IPS DF 4.7 (cell line): ENCODE measurements at regions not wholly inside any gene's neighbourhood (a gene's known extent, or its start where the extent isn't known, plus 50 kb on each side); places are given as distances from the start of the nearest gene placed in this dataset.

Experiments
- DNase-seq: peaks from one replicate; pipeline ENCODE4 v3.0.0-alpha.2; 2013; ENCODE audit warnings: low spot score; ENCODE audit errors: extremely low read depth

DNA sequence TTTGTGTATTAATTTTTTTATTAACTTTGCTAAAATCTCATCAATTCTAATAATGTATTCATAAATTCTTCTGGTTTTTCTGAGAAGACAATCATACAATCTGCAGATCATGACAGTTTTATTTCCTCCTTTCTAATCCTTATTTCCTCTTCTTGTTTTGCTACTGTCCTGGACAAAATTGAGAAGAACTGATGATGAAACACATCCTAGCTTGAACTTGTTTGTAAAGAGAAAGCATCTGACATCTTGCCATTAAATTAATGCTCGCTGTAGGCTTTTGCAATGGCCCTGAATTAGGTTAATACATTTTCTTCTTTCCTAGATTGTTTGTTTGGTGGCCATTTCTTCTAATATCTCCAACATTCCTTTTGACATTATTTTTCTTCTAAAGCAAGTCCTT lies 110.9 kb upstream of the TPM1 start:
- no peak for DNase-seq

DNA sequence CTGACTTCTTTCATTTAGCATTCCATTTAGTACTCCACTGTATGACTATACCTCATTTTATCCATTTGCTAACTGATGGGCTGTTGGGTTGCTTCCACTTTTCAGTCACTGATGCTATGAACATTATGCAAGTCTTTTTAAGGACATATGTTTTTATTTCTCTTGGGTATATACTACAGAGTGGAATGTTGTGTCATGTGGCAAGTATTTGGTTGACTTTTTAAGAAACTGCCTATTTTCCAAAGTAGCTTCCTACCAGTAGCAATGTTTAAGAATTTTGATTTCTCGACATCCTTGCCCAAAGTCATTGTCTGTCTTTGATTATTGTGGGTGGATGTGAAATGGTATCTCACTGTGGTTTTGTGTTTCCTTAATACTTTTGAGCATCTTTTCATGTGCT lies 110.1 kb upstream of the TPM1 start:
- no peak for DNase-seq

DNA sequence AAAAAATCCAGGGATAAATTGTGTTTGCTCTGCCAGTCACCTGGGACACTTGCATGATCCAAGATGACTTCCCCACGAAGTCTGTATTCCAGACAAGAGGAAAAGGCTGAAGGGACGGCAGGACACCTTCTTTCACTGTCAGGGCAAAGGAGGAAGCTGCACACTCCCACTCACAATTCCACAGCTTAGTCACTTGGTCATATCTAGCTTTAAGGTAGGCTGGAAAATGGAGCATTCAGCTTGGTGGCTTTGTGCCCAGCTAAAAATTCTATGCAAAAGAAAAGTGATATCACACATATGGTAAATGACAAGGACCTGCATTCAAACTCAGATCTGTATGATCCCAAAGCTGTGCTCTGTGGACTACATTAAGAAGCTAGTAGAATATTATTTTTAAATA lies 109.2 kb upstream of the TPM1 start:
- no peak for DNase-seq

DNA sequence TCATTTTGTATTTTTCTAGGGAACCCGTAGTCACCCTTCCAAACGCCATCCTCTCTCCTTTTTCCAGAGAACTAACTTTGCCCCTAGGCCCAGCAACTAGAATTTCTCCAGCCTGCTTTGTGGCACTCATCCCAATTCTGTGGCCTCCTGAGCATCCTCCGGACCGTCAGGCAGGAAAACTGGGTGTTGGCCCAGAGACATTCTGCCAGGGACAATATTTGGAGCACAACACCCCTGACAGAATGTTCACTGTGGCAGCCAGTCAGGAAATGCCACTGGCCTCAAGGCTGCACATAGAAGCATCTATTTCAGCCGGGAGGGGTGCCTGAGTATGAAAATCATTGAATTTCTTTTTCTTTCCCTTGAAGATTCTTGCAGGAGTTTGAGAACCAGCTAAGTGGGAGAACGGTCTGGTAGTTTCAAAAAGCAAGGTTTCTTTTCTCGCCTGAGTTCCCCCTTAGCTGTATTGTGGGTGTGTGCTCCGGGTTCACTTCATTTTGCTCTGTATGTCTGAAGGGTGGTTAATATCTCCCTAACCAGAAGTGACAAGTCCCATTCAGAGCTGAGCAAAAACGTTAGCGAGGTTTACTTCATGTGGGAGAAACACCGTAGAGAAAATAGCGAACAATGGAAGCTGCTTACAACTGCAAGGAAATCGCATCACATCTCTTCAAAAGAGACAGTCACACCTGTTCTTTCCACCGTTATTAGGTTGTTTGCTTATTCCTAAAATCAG lies 108.1 kb upstream of the TPM1 start:
- no peak for DNase-seq

DNA sequence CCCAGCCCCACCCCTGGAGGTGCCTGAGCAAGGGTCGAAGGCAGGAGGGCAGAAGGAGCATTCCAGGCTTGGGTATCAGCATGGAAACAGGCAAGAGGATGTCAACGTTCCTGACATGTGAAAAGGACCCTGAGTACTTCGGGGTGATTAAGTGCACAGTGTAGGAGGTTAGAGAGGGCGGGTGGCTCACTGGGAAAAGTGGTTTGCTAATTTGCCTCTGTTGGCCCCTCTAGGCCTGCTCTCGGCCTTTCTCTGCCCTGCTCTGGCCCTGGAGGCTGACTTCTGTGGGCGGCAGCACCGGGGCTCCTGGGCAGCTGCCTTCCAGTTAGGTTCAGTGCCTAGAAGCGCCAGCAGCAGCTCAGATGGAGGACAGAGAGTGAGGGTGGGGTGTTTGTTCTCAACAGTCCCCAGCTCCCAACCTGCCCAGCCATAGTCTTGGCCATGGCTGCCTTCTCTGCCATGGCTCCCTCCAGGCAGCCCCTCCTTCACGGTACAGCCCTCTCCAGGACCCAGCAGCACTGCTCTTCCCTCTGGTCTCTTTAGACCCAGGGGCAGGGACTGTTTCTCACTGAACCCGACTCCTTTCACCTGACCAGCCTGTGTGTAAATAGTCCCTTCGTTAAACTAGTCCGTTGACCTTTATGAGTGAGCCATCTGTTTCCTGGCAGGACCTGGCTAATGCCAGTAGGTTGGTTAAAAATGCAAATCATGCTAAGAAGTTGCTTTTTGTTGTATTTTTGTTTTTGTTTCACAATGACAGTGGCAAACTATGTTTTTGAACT lies 107.1 kb upstream of the TPM1 start:
- no peak for DNase-seq

DNA sequence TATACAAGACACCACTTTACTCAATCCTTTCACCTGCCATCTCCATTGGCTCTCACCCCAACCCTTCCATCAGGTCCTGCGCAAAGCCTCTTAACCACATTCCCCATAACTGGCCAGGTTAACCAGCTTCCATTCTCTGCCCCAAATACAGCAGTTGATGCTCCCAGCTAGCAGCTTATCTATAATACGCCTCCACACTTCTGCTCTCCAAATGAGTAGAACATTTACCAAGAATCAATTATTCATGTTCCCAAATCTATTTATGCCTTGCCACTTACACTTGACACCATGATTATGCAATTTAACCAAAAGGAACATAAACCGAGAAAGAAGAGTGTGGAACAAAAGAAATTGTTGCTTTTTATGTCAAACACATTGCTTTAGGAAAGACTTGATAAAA lies 103.7 kb upstream of the TPM1 start:
- no peak for DNase-seq

DNA sequence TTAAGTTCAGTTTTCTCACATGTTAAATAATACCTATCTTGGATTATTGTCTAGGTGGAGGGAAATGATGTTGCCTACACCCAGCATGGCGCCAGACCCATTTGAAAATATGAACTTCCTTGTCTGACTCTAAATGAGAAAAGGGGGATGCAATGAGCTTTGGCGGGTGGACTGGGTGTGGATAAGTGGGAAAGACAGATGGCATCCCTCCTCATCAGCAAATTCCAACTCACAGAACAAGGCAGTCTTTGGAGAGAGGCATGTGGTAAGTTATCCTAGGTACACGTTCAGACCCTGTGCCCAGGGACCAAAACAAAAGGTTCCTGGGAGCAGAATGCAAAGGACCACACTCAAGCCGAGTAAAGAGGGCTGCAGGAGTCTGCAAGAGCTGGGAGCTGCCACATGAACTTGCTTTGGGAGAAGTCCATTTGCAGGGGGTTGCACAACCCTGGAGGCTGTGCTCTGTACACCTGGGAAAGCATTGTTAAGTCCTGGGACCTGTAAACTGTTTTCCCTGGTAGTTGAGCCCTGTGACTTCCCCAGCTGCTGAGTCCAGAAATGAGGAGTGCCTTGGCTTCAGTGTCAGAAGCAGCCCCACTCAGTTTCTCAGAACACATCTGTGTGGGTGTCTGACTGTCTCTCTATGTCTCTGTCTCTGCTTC lies 102.3 kb upstream of the TPM1 start:
- no peak for DNase-seq

DNA sequence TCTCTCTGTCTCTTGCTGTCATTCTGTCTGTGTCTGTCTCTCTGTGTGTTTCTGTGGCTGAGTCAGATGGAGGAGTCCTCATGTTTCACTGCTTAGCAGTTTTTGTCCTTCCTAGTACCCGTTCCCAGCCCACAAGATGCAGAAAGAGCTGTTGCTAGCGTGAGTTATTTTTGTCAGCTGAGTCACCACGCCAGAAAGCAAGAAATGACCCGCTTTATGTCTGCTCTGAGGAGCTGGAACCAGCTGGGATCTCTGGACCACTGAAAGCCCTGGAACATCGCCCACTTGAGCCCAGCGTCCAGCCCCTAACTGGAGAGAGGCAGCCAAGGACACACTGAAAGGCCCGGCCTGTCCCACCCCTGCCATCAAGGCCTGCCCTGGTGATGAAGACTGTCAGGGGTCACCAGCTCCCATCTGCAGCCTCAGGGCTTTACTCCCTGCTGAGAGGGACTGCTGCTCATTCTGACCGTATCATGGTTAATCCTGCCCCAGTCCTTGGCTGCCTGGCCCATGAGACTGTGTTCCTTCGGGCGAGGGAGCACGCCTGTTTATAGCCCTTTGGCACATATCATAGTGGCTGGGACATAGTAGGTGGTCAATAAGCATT lies 101.7 kb upstream of the TPM1 start:
- no peak for DNase-seq

DNA sequence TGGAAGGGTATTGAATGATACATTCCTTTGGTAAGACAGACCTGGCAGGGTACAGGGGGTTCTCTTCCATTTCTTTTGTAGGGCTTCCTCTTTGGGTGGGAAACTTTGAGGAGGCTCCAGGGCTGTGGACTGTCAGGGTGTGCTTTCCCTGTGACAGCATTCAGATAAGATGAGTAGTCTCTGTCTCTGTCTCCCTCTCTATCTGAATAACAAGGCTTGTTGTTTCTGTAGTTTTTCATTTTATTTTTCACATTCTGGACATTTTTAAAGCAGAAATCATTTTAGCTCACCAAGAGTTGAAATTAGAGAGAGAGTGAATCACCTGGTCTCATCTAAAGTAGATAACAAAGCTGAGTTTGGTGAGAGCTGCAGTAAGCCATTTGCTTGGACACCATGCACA lies 100.8 kb upstream of the TPM1 start:
- DNase-seq: no peak

DNA sequence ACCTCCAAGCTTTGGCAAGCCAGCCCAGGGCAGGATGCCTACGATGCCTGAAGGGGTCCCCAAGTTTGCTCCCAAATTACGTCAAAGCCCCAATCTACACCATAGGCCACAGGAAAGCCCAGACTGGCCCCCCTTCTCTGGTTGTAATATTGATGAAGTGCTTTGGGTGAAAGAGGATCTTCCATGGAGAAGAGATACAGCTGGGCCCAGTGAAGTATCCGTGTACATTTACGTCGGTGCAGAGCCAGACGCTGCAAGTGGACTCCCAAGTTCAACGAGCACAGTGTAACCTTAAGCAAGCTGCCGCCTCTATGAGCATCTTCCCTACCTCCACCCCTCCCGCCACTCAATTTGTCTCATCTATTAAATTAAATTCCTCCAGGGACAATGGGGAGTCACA lies 100.1 kb upstream of the TPM1 start:
- DNase-seq: no peak

DNA sequence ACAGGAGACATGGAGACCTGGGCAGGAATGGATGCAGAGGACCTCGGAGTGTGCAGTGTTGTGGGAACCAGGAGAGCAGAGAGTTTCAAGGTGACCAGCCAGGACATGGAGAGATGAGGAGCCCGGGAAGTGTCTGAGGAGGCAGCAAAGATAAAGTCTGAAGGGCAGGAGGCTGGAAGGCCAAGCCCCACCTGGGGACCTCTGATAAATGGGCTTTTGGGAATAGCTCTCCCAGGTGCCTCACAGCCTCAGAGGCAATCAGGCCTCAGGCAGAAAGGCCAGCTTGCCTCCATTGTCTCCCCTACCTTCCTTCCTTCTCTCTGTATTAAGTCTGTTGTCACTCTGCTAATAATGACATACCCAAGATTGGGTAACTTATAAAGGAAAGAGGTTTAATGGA lies 97.5 kb upstream of the TPM1 start:
- no peak for DNase-seq

DNA sequence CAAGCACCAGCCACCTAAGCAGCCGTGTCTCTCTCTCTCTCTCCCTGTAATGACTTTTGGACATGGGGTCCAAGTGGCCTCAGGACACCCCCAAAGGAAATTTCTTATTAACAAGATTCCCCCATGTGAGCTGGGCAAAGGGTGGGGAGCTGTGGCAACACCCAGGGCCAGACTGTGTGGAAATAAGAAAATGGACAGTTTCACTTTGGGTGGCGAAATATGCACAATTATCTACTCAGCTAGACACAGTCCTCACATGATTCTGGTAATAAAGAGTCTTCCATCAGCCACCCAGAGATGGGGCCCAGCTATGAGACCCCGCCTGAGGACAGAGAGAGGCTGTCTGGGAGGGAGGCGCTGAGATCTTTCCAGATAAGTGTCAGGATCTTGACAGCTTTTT lies 96.8 kb upstream of the TPM1 start:
- DNase-seq: no peak

DNA sequence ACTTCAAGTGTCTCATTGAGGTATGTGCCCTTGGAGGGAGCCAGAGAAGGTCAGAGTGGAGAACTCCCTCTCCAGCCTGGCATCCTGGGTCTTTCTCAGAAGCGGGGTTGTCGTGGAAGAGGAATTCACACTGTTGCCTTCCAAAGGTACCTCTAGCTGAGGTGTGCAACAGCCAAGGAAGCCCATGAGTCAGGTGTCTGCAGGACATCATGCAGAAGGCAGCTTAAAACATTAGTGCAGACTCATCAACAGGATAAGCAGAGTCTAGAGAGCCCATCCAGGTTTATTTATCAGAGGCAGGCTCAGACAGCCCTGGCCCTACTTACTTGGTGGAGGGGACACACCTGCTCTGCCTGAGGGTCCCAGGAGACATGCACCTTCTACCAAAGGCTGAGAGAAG lies 95.6 kb upstream of the TPM1 start:
- no peak for DNase-seq

DNA sequence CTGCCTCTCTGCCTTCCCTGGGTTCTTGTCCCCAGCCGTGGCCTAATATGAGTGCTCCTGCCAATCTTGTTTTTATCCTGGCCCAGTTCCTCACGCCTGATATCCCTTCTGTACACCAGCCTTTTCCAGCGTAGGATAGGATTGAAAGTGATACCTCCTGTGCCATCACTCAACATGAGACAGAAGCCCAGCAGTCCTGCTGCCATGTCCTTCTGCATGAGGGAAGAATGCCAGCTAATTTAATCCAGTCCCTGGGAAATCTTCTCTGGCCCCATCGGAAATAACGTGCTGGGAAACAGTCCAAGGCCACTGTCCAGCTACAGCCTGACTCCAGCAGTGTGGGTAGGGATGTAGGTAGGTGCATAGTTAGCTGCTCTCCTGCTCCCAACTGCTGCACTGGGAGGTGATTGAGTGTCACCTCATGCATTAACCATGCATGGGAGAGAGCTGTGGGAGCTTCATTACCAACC lies 92.0 kb upstream of the TPM1 start:
- DNase-seq: no peak

DNA sequence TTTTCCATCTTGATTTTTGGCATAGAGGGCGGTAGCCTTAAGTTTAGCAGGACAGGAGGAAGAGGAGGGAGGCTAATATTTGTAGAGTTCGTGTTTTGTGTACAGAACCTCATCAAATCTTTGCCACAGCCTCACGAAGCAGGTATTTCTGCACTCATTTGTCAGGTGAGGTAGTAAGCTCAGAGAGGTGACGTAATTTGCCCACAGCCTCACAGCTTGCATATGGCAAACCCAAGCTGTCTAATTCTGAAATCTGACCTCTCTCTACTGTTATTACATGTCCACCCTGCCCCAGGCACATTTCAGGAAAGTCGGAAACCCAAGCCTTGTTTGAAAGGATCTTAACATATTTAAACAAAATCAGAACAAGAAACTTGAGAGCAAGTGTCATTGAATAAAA lies 91.1 kb upstream of the TPM1 start:
- DNase-seq: no peak

DNA sequence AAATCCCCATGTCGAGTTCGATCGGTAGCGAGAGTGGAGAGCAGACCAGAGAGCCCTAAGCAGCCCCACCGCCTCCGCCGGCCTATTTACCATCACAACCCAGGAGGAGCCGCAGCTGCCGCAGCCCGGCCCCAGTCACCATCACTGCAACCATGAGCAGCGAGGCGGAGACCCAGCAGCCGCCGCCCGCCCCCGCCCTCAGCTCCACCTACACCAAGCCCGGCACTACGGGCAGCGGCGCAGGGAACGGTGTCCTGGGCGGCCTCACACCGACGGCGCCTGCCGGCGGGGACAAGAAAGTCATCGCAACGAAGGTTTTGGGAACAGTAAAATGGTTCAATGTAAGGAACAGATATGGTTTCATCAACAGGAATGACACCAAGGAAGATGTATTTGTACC lies 89.5 kb upstream of the TPM1 start:
- no peak for DNase-seq

DNA sequence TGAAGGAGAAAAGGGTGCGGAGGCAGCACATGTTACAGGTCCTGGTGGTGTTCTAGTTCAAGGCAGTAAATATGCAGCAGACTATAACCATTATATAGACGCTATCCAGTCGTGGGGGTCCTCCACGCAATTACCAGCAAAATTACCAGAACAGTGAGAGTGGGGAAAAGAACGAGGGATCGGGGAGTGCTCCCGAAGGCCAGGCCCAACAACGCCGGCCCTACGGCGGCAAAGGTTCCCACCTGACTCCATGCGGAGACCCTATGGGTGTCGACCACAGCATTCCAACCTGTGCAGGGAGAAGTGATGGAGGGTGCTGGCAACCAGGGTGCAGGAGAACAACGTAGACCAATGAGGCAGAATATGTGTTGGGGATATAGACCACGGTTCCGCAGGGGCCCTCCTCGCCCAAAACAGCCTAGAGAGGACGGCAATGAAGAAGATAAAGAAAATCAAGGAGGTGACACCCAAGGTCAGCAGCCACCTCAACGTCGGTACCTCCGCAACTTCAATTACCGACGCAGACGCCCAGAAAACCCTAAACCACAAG lies 89.0 kb upstream of the TPM1 start:
- no peak for DNase-seq

DNA sequence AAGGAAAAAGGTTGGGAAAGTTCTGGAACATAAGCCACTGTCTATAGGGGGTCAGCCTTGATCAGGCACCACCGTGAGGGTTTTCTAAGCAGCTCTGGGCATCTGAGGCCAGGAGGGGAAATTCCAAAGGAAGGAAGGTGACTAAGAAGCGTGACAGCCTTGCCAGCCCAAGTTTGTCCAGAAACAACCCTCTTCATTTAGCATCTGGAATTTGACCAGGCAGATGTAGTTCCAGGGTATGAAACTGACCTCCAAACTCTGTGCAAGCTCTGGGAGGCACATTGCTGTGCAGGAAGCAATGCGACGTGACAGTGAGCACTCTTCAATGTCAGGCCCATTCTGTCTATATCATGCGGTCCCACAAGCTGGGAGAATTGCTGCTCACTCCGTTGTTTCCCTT lies 85.4 kb upstream of the TPM1 start:
- DNase-seq: no peak

DNA sequence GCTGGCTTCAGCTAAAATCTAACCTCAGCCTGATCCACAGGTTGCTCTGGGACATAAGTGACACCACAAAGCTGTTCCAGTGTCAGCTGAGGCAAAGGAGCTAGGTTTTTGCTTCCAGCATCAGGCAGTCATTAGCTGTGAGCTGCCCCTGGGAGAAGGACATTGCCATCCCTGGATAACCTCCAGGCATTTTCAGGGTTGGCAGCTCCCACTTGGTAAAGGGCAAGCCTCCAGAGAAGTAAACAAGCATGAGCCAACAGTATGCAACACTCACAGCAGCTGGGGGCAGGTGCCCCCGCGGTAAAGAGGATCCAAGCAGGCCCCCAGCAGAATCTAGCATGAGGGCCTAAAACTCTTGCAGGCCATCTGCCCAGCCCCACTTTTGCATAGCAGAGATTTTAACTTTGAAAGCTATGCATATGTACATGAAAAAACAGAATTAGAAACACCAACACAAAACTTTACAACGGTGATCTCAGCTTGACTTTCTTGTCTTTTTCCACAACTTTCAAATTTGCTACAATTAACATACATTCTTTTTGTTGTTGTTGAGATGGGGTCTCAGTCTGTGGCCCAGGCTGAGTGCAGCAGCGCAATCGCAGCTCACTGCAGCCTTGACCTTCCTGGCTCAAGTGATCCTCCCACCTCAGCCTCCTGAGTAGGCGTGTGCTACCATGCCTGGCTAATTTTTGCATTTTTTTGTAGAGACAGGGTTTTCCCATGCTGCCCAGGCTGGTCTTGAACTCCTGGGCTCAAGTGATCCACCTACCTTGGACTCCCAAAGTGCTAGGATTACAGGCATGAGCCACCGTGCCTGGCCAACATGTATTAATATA lies 83.8 kb upstream of the TPM1 start:
- DNase-seq: no peak

DNA sequence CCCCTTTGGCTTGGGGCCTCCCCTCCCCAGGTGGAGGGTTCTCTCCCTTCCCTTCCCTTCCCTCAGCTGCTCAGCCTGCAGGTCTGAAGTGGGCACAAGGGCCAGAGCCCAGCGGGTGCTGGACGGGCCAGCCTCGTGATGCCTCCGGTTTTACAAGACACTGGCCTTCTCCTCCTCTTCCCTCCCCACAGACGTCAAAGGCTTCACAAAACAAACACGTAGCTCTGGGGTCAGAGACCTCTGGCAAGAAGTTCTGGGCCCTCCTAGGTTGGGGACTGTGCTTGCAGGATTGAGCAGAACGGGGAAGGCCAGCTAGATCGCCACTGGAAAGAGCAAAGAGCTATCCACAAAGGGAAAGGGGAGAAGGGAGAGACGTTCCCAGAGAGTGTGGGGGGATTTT lies 81.4 kb upstream of the TPM1 start:
- no peak for DNase-seq
